Fibroblast of skin of abdomen (primary cell): ENCODE measurements at regions not wholly inside any gene's neighbourhood (a gene's known extent, or its start where the extent isn't known, plus 50 kb on each side); places are given as distances from the start of the nearest gene placed in this dataset.

Source experiments
- DNase-seq: peaks from one replicate; pipeline ENCODE4 v3.0.0-alpha.2; 2013

DNA sequence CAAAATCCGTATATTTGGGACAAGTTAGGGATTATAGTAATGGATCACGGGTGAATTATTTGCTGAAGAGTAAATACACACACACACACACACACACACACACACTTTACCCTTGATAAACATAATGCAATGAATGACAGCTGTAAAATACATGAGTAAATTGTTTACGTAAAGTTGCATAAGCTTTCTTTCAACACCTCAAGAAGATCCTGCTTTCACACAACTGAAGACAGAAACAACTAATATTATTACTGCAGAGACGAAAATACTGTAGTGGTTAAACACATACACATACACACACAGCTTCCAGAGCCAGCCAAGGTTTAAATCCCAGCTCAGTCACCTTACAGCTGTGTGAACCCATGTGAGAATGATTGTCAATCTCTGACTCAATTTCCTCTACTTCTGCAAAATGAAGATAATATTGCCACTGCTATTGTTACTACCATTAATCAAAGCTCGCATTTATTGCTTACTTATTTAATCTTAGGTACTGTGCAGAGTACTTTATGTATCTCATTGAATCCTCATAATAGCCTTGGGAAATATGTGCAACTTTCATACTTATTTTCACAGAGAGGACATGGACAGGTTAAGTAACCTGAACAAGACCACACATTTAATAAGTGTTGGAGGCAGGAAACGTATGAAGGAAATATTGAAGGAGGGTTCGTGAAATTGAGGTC is 50.6 kb upstream of the DOK6 start:
- DNase-seq = no peak
